Fibroblast of gingiva (primary cell): ENCODE measurements at regions not wholly inside any gene's neighbourhood (a gene's known extent, or its start where the extent isn't known, plus 50 kb on each side); places are given as distances from the start of the nearest gene placed in this dataset.
"Not testable (repeated sequence)": the region's sequence is repeated elsewhere in the genome, so short reads cannot be mapped to it uniquely, and the experiment has no call there.

Source experiments
- DNase-seq: peaks from one replicate; pipeline ENCODE4 v3.0.0-alpha.2; 2011; ENCODE audit warnings: low read depth

DNA sequence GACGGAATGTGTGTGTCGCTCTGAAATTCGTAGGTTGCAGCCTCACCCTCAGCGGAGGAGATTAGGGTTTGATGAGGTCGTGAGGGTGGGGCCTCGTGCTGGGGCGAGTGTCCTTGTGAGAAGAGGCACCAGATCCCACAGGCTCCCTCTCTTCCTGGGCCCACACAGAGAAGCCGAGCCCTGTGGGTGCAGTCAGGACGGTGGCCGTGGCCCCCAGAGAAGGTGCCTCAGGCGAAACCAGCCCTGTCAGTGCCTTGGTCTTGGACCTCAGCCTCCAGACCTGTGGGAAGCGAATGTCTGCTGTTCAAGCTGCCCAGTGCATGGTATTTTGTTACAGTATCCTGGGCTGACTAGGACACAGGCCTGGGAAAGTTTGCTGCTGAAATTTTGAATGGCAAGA, 108.0 kb upstream of the ALKAL2 start:
- DNase-seq: no peak

DNA sequence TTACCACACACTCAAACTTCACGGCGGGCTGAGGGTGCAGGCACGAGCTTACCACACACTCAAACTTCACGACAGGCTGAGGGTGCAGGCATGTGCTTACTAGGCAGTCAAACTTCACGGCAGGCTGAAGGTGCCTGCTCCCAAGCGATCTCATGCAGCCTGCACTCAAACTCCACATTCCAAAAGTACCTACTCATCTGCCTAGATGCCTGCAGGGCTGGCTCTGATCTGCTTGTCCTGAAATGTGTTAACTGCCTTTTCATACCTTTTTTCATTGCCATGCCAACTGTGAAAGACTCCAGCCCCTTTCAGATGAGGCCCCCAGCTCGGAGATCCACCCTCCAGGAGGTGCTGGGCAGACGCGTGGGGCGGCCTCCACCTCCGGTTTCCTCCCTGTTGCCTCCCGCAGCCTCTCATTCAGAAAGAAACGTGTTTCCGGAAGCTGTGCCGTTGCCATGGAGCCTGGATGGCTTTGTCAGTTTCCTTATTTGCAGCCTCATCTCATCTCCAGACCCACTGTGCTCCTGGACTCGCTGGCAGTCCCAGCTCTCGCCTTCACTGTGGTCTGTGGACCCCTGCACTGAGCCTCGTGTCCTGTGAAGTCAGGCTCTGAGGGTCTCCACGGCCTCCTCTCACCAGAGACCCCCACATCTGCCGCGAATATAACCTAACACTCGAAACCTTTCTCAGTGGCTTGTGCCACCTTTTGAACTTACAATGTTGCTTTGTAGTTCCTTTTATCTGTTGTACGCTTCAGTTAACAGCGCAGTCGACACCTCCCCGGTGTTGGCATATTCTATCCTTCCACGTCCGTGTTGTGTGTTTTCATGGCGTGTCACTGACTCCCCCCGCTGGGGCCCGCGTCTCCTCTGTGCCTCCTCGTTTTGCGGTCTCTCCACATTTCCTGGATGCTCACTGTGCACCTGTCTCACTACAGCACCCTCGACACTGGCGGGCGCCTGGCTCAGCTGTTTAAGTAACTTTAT, 106.1 kb upstream of the ALKAL2 start:
- no peak for DNase-seq

- DNase-seq: no peak
These were observed 105.0 kb upstream of the ALKAL2 start for GRCh38 chr2:392926-393280.

DNA sequence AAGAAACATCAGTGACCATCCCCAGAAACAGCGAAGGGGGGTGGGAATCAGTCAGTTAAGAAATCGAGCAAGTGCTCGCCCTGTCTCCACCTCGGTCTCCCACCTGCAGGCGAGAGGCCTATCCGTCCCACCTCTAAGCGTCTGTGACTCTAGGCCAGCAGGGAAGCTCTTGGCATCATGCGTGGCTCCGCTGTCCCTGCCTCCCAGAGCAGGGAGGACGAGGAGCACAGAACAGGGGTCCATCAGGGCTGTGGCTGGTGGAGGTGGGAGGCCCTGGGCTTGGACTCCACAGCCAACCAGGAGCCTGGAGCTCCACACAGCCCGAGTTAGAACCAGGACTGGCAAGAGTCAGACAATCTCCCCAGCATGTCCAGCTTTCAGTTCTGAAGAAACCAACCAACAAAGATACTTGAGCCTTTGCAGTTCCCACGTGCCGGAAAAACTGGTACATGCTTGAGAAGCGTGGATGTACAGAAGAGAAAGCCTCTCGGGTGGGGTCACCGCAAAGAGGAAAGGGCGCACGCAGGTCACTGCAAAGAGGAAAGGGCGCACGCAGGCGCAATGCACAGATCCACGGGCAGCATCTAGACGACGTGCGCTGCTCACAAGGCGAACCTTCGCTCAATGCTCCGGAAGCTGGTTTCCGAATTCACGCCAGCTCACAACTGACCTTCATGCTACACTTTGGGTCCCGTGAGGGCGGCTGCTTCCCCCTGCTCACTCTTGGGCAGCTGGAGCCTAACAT, 104.5 kb upstream of the ALKAL2 start:
- DNase-seq: no peak

- no peak for DNase-seq
These were observed 103.8 kb upstream of the ALKAL2 start for GRCh38 chr2:391696-392095.

GRCh38 chr2:390959-391358, 103.1 kb upstream of the ALKAL2 start:
- no peak for DNase-seq

GRCh38 chr2:389985-390384, 102.1 kb upstream of the ALKAL2 start:
- not testable (repeated sequence) for DNase-seq

- not testable (repeated sequence) for DNase-seq
These were observed 100.9 kb upstream of the ALKAL2 start for GRCh38 chr2:388752-389151.

DNA sequence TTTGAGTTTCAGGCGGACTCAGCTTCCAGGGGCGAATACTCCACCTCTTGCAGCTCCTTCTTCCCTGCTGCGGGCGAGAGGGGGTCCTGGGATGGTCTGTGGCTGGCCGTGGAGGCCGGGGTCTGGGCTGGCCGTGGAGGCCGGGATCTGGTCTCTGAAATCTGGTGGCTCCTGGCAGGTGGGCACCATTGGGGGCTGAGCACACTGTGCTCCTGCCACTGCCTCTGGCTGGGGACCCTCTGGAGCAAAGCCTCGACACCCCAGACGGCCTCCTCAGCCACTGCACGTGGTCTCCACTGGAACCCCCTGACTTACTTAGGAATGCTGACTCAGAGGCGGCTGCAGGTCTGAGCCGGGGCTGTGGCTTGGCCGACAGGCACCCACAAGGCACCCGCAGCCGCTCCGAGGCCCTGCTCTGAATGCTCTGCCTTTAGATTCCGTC, 100.1 kb upstream of the ALKAL2 start:
- DNase-seq: no peak

- no peak for DNase-seq
These were observed 98.7 kb upstream of the ALKAL2 start for GRCh38 chr2:386406-387103.

GRCh38 chr2:385785-386184, 97.9 kb upstream of the ALKAL2 start:
- DNase-seq: no peak

DNA sequence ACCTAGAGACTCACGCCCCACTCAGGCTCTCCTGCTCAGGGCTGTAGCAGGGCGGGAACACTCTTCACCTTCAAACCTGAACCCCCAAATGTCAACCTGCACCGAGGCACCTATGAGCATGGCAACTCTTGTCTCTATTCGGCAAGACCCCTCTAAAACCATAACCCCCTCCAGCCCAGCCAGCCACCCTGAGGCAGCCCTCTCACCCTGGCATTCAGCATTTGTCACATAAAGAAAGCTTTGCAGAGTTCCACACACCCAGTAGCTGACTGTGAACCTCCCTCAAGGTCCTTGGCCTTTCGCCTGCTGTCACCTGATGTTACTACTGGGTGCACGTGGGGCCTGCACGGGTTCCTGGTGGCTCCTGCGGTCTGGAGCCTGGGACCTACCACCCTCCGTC, 97.2 kb upstream of the ALKAL2 start:
- DNase-seq: no peak

- no peak for DNase-seq
These were observed 96.0 kb upstream of the ALKAL2 start for GRCh38 chr2:383888-384287.

DNA sequence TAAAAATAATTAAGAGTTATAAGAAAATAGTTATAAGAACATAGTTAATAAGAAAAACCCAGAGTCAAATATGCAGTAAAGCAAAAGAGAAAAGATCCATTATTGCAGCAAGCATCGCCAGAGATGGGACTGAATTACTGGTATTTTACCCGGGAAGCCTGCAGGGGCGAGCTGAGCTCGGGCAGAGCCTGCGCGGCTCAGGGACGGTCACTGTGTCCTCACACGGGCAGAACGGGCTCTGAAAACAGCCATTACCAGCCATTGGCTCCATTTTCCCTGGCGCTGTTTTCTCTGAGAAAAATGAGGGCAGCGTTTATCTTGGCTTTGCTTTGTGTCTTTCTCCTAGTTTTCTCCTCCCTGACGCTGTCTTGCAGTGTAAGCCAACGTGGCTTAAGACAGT, 95.3 kb upstream of the ALKAL2 start:
- DNase-seq: no peak

DNA sequence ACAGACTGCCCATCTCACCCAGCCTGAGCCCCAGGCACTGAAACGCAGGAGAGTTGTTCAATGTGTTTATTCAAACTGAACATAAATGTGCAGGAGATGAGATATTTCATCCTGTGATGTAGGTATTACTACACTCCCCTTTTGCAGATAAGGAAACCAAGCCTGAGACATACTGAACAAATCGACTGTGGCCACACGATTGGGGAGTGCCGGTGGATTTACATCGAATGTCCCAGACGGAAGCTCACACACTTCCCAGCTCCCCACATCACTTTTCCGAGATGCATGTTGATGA, 94.8 kb upstream of the ALKAL2 start:
- no peak for DNase-seq

DNA sequence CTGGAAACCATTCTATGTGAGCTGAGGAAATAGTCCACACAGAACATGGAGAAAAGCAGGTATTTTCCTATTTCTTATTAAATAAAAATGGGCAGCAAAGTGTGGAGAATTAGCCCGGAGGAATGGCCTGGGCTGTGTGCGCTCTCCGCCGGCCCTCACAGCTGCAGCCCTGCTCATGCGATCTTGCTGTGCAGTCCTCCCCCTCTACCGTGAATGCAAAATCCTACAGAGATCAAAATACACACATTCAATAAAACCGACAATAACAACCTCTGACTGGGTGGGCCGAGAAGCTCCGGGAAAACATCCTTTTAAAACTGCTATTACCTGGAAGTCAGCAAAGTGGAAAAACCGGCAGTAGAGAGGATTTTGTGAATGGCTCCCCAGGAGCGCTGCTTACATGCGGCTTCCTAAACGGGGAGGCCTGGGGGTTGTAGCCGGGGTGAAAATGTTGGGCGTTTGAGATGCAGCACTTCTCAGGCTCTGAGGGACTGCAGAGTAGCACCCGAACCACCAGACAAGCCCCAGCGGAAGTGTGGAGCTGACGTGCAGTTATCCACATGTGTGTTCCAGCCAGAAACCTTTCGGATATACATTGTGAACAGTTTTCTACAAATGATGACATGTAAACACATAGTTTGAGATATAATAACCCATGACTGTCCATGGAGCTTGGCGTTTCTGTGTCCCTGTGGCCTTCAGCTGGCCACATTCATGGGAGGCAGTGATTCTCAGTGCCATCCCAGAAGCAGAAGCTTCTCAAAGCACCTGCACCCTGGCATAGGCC, 94.2 kb upstream of the ALKAL2 start:
- no peak for DNase-seq

GRCh38 chr2:381181-381580, 93.3 kb upstream of the ALKAL2 start:
- DNase-seq: no peak

DNA sequence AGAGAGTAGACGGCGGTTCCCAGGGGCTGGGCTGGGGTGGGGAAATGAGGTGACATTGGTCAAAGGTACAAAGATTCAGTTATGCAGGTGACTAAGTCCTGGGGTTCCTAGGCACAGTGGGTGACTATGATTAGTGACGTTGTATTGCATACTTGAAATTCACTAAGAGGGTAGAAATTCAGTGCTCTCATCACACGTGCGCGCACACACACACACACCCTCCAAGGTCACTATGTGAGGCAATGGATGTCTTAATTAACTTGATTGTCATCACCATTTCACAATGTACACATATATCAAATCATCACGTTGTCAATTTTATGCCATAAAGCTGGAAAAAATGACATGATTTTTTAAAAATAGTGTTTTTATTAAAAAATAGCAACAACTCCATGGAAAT, 92.9 kb upstream of the ALKAL2 start:
- no peak for DNase-seq

GRCh38 chr2:380221-380620, 92.3 kb upstream of the ALKAL2 start:
- no peak for DNase-seq

- no peak for DNase-seq
These were observed 91.9 kb upstream of the ALKAL2 start for GRCh38 chr2:379778-380177.

- DNase-seq: no peak
These were observed 90.5 kb upstream of the ALKAL2 start for GRCh38 chr2:378364-378763.

DNA sequence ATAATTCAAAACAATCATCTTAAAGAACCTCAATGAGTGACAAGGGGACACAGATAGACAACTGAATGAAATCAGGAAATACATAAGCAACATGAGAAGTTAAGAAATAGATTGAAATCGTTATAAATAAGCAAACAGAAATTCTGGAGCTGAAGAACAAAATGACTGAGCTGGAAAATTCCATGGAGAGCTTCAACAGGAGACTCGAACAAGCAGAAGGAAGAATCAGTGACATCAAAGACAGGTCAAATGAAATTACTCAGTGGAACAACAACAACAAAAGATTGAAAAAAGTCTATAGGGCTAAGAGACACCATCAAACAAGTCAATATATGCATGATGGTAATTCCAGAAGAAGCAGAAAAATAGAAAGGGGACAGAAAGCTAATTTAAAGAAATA, 89.5 kb upstream of the ALKAL2 start:
- DNase-seq: no peak
